ENCODE measurements at regions not wholly inside any gene's neighbourhood (a gene's known extent, or its start where the extent isn't known, plus 50 kb on each side); places are given as distances from the start of the nearest gene placed in this dataset.

- TF ChIP-seq GATA2 (IDR thresholded peaks at IDR 0.05; ENCODE audit: low read depth, low read length) = no peak
- no peak for TF ChIP-seq GATA3 (IDR thresholded peaks at IDR 0.05; ENCODE audit: low read depth, low read length)
Observed at GRCh38 chr18:6590326-6590725, 139.2 kb upstream of the ARHGAP28 start.
